ENCODE measurements at regions not wholly inside any gene's neighbourhood (a gene's known extent, or its start where the extent isn't known, plus 50 kb on each side); places are given as distances from the start of the nearest gene placed in this dataset.
"Not testable (repeated sequence)": the region's sequence is repeated elsewhere in the genome, so short reads cannot be mapped to it uniquely, and the experiment has no call there.

GRCh38 chr11:42840860-42841259 is 470.9 kb upstream of the API5 start:
- no peak for DNase-seq (ENCODE audit: low spot score)

GRCh38 chr11:42841556-42841955 is 470.2 kb upstream of the API5 start:
- DNase-seq (ENCODE audit: low spot score), result no peak

GRCh38 chr11:42849362-42849761 is 462.4 kb upstream of the API5 start:
- no peak for DNase-seq (ENCODE audit: low spot score)

GRCh38 chr11:42857344-42857743 is 454.5 kb upstream of the API5 start:
- DNase-seq (ENCODE audit: low spot score), result no peak

GRCh38 chr11:42870480-42870879 is 441.3 kb upstream of the API5 start:
- no peak for DNase-seq (ENCODE audit: low spot score)

- not testable (repeated sequence) for DNase-seq (ENCODE audit: low spot score)
These were observed 437.9 kb upstream of the API5 start for GRCh38 chr11:42873800-42874405.

GRCh38 chr11:42881335-42881734 is 430.5 kb upstream of the API5 start:
- DNase-seq (ENCODE audit: low spot score), result not testable (repeated sequence)

GRCh38 chr11:42890773-42891172 is 421.0 kb upstream of the API5 start:
- DNase-seq (ENCODE audit: low spot score), result no peak

- no peak for DNase-seq (ENCODE audit: low spot score)
These were observed 410.7 kb upstream of the API5 start for GRCh38 chr11:42901084-42901483.

- no peak for DNase-seq (ENCODE audit: low spot score)
These were observed 405.6 kb upstream of the API5 start for GRCh38 chr11:42906226-42906625.

- DNase-seq (ENCODE audit: low spot score), result no peak
These were observed 398.1 kb upstream of the API5 start for GRCh38 chr11:42913731-42914130.

GRCh38 chr11:42923651-42924050 is 388.1 kb upstream of the API5 start:
- no peak for DNase-seq (ENCODE audit: low spot score)

- DNase-seq (ENCODE audit: low spot score), result no peak
These were observed 385.9 kb upstream of the API5 start for GRCh38 chr11:42925916-42926315.

GRCh38 chr11:42947405-42947804 is 364.4 kb upstream of the API5 start:
- DNase-seq (ENCODE audit: low spot score), result no peak

GRCh38 chr11:42949738-42950376 is 361.9 kb upstream of the API5 start:
- not testable (repeated sequence) for DNase-seq (ENCODE audit: low spot score)

- DNase-seq (ENCODE audit: low spot score), result no peak
These were observed 360.5 kb upstream of the API5 start for GRCh38 chr11:42951266-42951665.

GRCh38 chr11:42957831-42958230 is 354.0 kb upstream of the API5 start:
- DNase-seq (ENCODE audit: low spot score), result no peak

GRCh38 chr11:42958635-42959034 is 353.2 kb upstream of the API5 start:
- no peak for DNase-seq (ENCODE audit: low spot score)

- no peak for DNase-seq (ENCODE audit: low spot score)
These were observed 351.2 kb upstream of the API5 start for GRCh38 chr11:42960521-42961088.

- DNase-seq (ENCODE audit: low spot score), result no peak
These were observed 344.1 kb upstream of the API5 start for GRCh38 chr11:42967653-42968052.

GRCh38 chr11:42972741-42973140 is 339.1 kb upstream of the API5 start:
- DNase-seq (ENCODE audit: low spot score), result no peak

GRCh38 chr11:42974510-42975179 is 337.2 kb upstream of the API5 start:
- no peak for DNase-seq (ENCODE audit: low spot score)

GRCh38 chr11:42975180-42975529 is 336.6 kb upstream of the API5 start:
- DNase-seq (ENCODE audit: low spot score), result no peak
